Glutamatergic neuron (in vitro differentiated cells): ENCODE measurements at regions not wholly inside any gene's neighbourhood (a gene's known extent, or its start where the extent isn't known, plus 50 kb on each side); places are given as distances from the start of the nearest gene placed in this dataset.

Experiments
- DNase-seq: peaks from one replicate; pipeline ENCODE4 v3.0.0; 2022
- H3K27ac Mint-ChIP-seq: one replicate; pipeline ENCODE4 v1.8.0; 2020; ENCODE audit warnings: mild to moderate bottlenecking, mixed read lengths, inconsistent platforms; ENCODE audit not compliant: unreplicated experiment
- H3K27me3 Mint-ChIP-seq: one replicate; pipeline ENCODE4 v1.8.0; 2020; ENCODE audit warnings: mild to moderate bottlenecking, moderate library complexity, mixed read lengths, inconsistent platforms; ENCODE audit not compliant: unreplicated experiment
- H3K36me3 Mint-ChIP-seq: one replicate; pipeline ENCODE4 v1.8.0; 2020; ENCODE audit warnings: mild to moderate bottlenecking, mixed read lengths, inconsistent platforms; ENCODE audit not compliant: unreplicated experiment
- H3K4me1 Mint-ChIP-seq: one replicate; pipeline ENCODE4 v1.8.0; 2020; ENCODE audit warnings: mild to moderate bottlenecking, low read depth, mixed read lengths, inconsistent platforms; ENCODE audit not compliant: unreplicated experiment
- H3K4me3 Mint-ChIP-seq: one replicate; pipeline ENCODE4 v1.8.0; 2020; ENCODE audit warnings: mild to moderate bottlenecking, mixed read lengths, inconsistent platforms; ENCODE audit not compliant: unreplicated experiment
- H3K9me3 Mint-ChIP-seq: one replicate; pipeline ENCODE4 v1.8.0; 2020; ENCODE audit warnings: mild to moderate bottlenecking, moderate library complexity, mixed read lengths, inconsistent platforms; ENCODE audit not compliant: unreplicated experiment
- TF ChIP-seq, protein P1 (sequence below): fragments of 200-600 bp; sonication (generic); IDR thresholded peaks from one replicate; pipeline ENCODE4 v1.5.0; 2021; ENCODE audit not compliant: partially characterized antibody, unreplicated experiment

DNA sequence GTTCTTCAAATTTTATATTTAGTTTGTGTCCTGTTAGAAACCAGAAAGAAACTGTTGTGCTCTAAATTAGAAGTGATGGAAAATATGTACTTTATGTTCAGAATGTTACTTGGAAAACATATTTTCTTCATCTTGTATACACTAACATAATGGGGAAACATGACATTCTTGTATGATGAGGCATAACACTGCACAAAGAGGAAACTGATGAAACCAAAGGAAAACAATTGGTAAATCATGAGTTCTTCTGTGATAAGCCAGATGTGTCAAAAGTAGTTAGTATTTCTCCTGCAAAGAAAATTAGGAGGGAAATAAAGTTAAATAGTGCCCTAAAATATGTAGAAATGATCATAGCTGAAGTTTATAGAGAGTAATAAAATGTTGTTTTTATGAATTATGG, 111.1 kb upstream of the FBN2 start:
- Mint-ChIP-seq H3K4me1 (no peaks in the 10 kb centered on the region), H3K9me3 (no peaks in the 10 kb centered on the region), H3K36me3 (no peaks in the 10 kb centered on the region), H3K27ac (no peak overlapping the region), H3K27me3 (no peaks in the 10 kb centered on the region), H3K4me3 (no peak overlapping the region)
- DNase-seq: no peak
- TF ChIP-seq, protein P1, sequence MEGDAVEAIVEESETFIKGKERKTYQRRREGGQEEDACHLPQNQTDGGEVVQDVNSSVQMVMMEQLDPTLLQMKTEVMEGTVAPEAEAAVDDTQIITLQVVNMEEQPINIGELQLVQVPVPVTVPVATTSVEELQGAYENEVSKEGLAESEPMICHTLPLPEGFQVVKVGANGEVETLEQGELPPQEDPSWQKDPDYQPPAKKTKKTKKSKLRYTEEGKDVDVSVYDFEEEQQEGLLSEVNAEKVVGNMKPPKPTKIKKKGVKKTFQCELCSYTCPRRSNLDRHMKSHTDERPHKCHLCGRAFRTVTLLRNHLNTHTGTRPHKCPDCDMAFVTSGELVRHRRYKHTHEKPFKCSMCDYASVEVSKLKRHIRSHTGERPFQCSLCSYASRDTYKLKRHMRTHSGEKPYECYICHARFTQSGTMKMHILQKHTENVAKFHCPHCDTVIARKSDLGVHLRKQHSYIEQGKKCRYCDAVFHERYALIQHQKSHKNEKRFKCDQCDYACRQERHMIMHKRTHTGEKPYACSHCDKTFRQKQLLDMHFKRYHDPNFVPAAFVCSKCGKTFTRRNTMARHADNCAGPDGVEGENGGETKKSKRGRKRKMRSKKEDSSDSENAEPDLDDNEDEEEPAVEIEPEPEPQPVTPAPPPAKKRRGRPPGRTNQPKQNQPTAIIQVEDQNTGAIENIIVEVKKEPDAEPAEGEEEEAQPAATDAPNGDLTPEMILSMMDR: no peak

DNA sequence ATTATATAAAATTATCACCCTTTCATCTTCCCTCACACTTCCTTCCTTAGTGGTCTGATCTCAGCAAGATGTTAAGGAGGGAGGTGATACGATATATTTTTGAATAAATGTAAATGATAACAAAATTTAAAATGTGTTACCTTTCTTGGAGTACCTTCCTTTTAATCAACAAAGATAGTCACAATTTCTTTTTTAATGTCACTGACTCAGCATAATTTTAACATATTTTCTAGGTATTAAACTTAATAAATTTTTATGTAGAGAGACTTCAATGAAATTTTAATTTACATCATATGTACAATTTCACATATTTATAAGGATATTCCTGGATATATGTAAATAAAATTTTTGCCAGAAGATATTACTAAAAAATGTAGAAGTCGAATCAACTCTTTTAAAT, 125.0 kb upstream of the FBN2 start:
- H3K36me3 Mint-ChIP-seq: no peaks in the 10 kb centered on the region
- TF ChIP-seq, protein P1: no peak
- peaks cover 2% of the 10 kb centered on the region for H3K27me3 Mint-ChIP-seq
- no peak for DNase-seq
- no peaks in the 10 kb centered on the region for H3K9me3 Mint-ChIP-seq
- no peak overlapping the region for H3K27ac Mint-ChIP-seq
- H3K4me1 Mint-ChIP-seq: no peaks in the 10 kb centered on the region
- no peak overlapping the region for H3K4me3 Mint-ChIP-seq

GRCh38 chr5:128665747-128666355, 127.8 kb upstream of the FBN2 start:
- H3K9me3 Mint-ChIP-seq: peaks cover 6% of the 10 kb centered on the region
- no peaks in the 10 kb centered on the region for H3K27me3 Mint-ChIP-seq
- DNase-seq: no peak
- no peaks in the 10 kb centered on the region for H3K4me1 Mint-ChIP-seq
- H3K4me3 Mint-ChIP-seq: no peak overlapping the region
- H3K36me3 Mint-ChIP-seq: no peaks in the 10 kb centered on the region
- no peak overlapping the region for H3K27ac Mint-ChIP-seq
- TF ChIP-seq, protein P1: no peak

DNA sequence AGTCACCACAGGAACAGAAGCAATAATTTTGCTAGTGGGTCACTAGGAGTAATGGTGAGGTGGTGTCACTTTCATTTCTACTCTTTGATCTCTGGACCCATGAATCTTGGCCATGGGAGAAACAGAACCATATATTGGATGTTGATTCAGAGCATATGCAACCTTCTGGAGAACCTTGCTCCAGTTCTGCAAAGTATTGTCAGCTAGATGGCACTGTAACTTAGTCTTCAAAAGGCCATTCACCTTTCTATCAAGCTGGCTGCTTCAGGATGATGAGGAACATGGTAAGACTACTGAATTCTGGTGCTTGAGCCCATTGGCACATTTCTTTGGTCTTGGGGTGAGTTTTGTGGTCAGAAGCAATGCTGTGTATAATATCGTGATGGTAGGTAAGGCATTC, 129.1 kb upstream of the FBN2 start:
- no peaks in the 10 kb centered on the region for H3K36me3 Mint-ChIP-seq
- H3K9me3 Mint-ChIP-seq: peaks cover 6% of the 10 kb centered on the region
- H3K27me3 Mint-ChIP-seq: no peaks in the 10 kb centered on the region

DNA sequence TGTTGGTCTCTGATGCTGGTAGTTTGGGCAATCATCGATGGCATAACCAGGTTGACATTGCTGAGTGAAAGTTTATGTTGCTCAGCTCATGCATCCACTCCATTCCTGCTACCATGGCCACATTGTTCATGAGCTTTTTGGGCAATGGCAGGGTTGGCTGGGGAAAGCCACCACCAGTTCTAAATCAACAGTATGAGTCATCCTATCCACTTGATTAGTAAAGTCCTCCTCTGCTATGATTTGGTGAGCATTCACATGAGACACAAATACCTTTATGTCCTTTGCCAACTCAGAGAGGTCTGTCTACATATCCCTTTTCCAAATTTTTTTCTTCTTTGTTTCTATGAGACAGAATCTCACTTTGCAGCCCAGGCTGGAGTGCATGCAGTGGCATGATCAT, 129.7 kb upstream of the FBN2 start:
- Mint-ChIP-seq H3K27me3 (no peaks in the 10 kb centered on the region), H3K4me1 (no peaks in the 10 kb centered on the region), H3K4me3 (no peak overlapping the region), H3K9me3 (peaks cover 6% of the 10 kb centered on the region), H3K36me3 (no peaks in the 10 kb centered on the region), H3K27ac (no peak overlapping the region)
- no peak for DNase-seq
- TF ChIP-seq, protein P1: no peak

More for the DNA sequence above, 129.1 kb upstream of the FBN2 start:
- TF ChIP-seq, protein P1: no peak
- no peak for DNase-seq
- Mint-ChIP-seq H3K27ac (no peak overlapping the region), H3K4me1 (no peaks in the 10 kb centered on the region), H3K4me3 (no peak overlapping the region)
